ENCODE measurements at regions not wholly inside any gene's neighbourhood (a gene's known extent, or its start where the extent isn't known, plus 50 kb on each side); places are given as distances from the start of the nearest gene placed in this dataset.

GRCh38 chr5:104443706-104444105 is 881.1 kb upstream of the NUDT12 start:
- no peaks in the 10 kb centered on the region for H3K36me3 ChIP-seq
- no peaks in the 10 kb centered on the region for H3K27me3 ChIP-seq
- no peak for DNase-seq
- H3K4me1 ChIP-seq = no peaks in the 10 kb centered on the region
- H3K9me3 ChIP-seq = no peaks in the 10 kb centered on the region
- H3K4me3 ChIP-seq = no peak overlapping the region
- H3K27ac ChIP-seq = no peak overlapping the region
- intact Hi-C loops (cut with DNase I; ENCODE audit: low total_unique reads) = no loop called here
- TF ChIP-seq CTCF (IDR thresholded peaks at IDR 0.05) = no peak

DNA sequence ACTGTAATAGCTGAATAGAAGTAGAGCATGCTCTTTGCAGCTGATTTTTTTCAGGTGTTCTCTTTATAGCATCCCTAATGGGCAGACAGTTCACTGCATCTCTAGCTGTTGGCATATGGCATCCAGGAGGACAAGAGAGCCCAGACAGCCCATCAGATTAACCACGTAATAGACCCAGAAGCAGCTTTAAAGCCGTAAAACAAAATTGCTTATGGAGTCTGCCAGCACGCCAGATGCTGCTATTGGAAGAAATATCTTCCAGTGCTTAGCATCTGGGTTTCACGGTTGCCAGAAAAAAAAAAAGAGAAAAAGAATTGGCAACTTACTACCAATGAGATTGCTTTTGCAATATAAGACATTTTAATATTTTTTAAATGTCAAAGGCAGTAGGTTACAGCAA is 869.4 kb upstream of the NUDT12 start:
- H3K4me1 ChIP-seq = no peaks in the 10 kb centered on the region
- no peaks in the 10 kb centered on the region for H3K27me3 ChIP-seq
- H3K27ac ChIP-seq = no peak overlapping the region
- no peak for TF ChIP-seq CTCF (IDR thresholded peaks at IDR 0.05)
- DNase-seq = no peak
- H3K36me3 ChIP-seq = no peaks in the 10 kb centered on the region
- intact Hi-C loops (cut with DNase I; ENCODE audit: low total_unique reads) = no loop called here
- no peak overlapping the region for H3K4me3 ChIP-seq
- H3K9me3 ChIP-seq = no peaks in the 10 kb centered on the region

DNA sequence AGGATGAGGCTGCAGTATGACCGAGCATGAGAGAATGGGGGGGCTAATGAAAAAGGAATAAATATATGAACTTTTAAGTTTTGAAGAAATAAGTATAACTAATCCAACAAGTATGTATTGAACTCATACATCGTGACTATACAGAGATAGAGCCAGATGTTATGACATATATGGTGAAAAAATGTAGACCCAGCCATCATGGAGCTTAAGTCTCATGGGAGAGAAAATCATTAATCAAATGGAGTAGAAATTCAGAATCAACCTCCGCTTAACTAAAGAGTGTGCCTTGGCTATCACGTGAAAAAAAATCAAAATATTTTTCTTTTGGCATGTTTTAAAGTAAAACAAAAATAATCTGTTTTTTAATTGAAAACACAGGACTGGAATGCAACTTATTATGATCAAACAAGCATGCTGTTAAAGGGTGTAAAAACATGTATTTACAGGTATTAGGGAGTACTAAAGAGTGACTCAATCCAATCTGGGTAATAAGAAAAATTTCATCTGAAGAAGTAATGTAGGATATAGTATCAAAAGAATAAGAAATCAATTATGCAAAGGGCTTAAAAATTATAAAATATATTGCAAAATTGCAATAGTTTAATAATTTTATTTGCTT is 868.5 kb upstream of the NUDT12 start:
- H3K27me3 ChIP-seq = no peaks in the 10 kb centered on the region
- no peaks in the 10 kb centered on the region for H3K36me3 ChIP-seq
- TF ChIP-seq CTCF (IDR thresholded peaks at IDR 0.05) = no peak
- H3K4me3 ChIP-seq = no peak overlapping the region
- no peaks in the 10 kb centered on the region for H3K9me3 ChIP-seq
- H3K4me1 ChIP-seq = no peaks in the 10 kb centered on the region
- no peak for DNase-seq
- intact Hi-C loops (cut with DNase I; ENCODE audit: low total_unique reads) = no loop called here
- H3K27ac ChIP-seq = no peak overlapping the region

DNA sequence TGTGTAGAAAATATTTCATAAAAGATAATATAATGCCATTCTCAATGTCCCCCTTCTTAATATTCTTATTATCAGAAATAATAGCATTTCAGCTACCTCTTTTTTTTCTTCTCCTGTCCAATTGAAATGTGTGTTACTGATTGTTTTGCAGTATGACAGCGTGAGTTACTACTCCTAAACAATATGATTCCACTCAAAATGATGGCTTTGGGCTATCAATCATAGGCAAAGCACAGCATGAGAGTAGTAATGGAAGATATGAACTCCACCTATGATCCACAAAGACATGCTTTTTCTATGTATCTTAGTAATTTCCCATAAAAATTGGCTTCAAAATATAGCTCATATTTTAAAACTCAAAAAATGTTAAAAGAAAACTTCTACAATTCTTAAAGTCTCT is 867.3 kb upstream of the NUDT12 start:
- Histone ChIP-seq H3K27ac (no peak overlapping the region), H3K27me3 (no peaks in the 10 kb centered on the region), H3K36me3 (no peaks in the 10 kb centered on the region), H3K4me1 (no peaks in the 10 kb centered on the region), H3K4me3 (no peak overlapping the region), H3K9me3 (no peaks in the 10 kb centered on the region)
- no peak for DNase-seq
- intact Hi-C loops (cut with DNase I; ENCODE audit: low total_unique reads) = no loop called here
- TF ChIP-seq CTCF (IDR thresholded peaks at IDR 0.05) = no peak

DNA sequence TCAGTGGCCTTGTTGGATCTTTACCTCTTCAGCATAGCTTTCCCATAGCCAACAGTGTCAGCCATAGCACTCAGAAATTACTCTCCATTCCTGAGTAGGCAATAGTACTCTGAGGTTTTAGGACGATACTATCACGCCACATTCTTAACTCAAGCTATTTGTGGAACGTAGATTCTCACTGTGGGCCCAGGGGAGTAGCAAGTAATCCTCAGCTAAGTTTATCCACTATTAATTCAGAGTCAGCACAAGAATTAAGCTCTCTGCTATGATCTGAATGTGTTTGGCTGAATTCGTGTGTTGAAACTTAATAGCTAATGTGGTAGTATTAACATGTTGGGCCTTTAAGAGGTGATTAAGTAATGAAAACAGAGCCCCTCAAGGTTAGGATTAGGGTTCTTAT is 858.8 kb upstream of the NUDT12 start:
- Histone ChIP-seq H3K4me1 (no peaks in the 10 kb centered on the region), H3K9me3 (no peaks in the 10 kb centered on the region)
- DNase-seq = no peak

More for the DNA sequence above, 858.8 kb upstream of the NUDT12 start:
- Histone ChIP-seq H3K4me3 (no peak overlapping the region), H3K27ac (no peak overlapping the region), H3K27me3 (no peaks in the 10 kb centered on the region), H3K36me3 (no peaks in the 10 kb centered on the region)
- no peak for TF ChIP-seq CTCF (IDR thresholded peaks at IDR 0.05)
- intact Hi-C loops (cut with DNase I; ENCODE audit: low total_unique reads) = no loop called here
